GM12878 (cell line): ENCODE measurements at regions not wholly inside any gene's neighbourhood (a gene's known extent, or its start where the extent isn't known, plus 50 kb on each side); places are given as distances from the start of the nearest gene placed in this dataset.

ENCODE experiments used
- ATAC-seq: fragments of 200-7000 bp; cut with Tn5 transposase; 3 replicates; pipeline ENCODE4 v1.9.1; 2020; ENCODE audit warnings: mild to moderate bottlenecking, moderate library complexity
- BruUV-seq: library from RNA; stranded (reverse); fragments of 400-500 nt; replicated peaks from 2 replicates; lab custom pipeline; 2021; lab: Mats Ljungman, UMichigan
- CTCF ChIA-PET: fragments of 300-600 bp; sonication (Branson Sonifier 250); formaldehyde crosslinking; extraction: SDS; loops from one replicate; lab custom pipeline; 2021; ENCODE audit warnings: inconsistent platforms; lab: Yijun Ruan, JAX
- POLR2A ChIA-PET: fragments of 350-600 bp; formaldehyde crosslinking; extraction: SDS; loops from one replicate; lab custom pipeline; 2021; ENCODE audit warnings: inconsistent platforms; lab: Charles Lee
- RAD21 ChIA-PET: fragments of 300-600 bp; sonication (Branson Sonifier 250); formaldehyde crosslinking; loops from one replicate; lab custom pipeline; 2023; ENCODE audit warnings: antibody characterized with exemption; ENCODE audit not compliant: unreplicated experiment; lab: Charles Lee
- SMC1A ChIA-PET: fragments of 300-600 bp; sonication (Branson Sonifier 250); formaldehyde crosslinking; loops from one replicate; lab custom pipeline; 2023; ENCODE audit not compliant: unreplicated experiment, uncharacterized antibody; lab: Charles Lee
- DNase-seq: peaks from one replicate; pipeline ENCODE4 v3.0.0-alpha.2; 2011; ENCODE audit warnings: low read depth, low spot score
- FAIRE-seq: peaks from 3 replicates; lab custom pipeline; 2011; peaks lifted over from hg19 to GRCh38; lab: Jason Lieb, UNC
- H2AFZ ChIP-seq: 2 replicates; pipeline ENCODE4 v1.6.0; 2011; ENCODE audit warnings: low read depth, low read length, control low read depth; ENCODE audit not compliant: control insufficient read depth
- H3K27ac ChIP-seq: 2 replicates; pipeline ENCODE4 v1.5.1; 2011; ENCODE audit warnings: control low read depth; ENCODE audit not compliant: control insufficient read depth, insufficient read depth
- H3K27me3 ChIP-seq, 2 experiments: replicated peaks in 1 of 2; 2 replicates each; pipeline versions ENCODE4 v1.6.0 to v1.6.1; 2011; ENCODE audit warnings: low read length in 1 of 2; ENCODE audit not compliant: control insufficient read depth in 2 of 2, insufficient read depth in 2 of 2
- H3K36me3 ChIP-seq, 2 experiments: 2 replicates each; pipeline ENCODE4 v1.5.1; 2011; ENCODE audit warnings: low read length in 1 of 2; ENCODE audit not compliant: control insufficient read depth in 2 of 2, insufficient read depth in 2 of 2
- H3K4me1 ChIP-seq: 2 replicates; pipeline ENCODE4 v1.6.1; 2011; ENCODE audit warnings: mild to moderate bottlenecking, low read length, moderate library complexity, mixed read lengths; ENCODE audit not compliant: control insufficient read depth, insufficient read depth
- H3K4me2 ChIP-seq: 2 replicates; pipeline ENCODE4 v1.6.0; 2011; ENCODE audit warnings: control low read depth; ENCODE audit not compliant: control insufficient read depth, insufficient read depth
- H3K4me3 ChIP-seq: fragments of 200-600 bp; sonication (generic); 2 replicates; pipeline ENCODE4 v1.5.1; 2016
- H3K79me2 ChIP-seq: 2 replicates; pipeline ENCODE4 v1.6.0; 2011; ENCODE audit warnings: low read length; ENCODE audit not compliant: control insufficient read depth, insufficient read depth
- H3K9ac ChIP-seq: 2 replicates; pipeline ENCODE4 v1.8.0; 2011; ENCODE audit warnings: low read length, control low read depth, mixed read lengths; ENCODE audit not compliant: control insufficient read depth, insufficient read depth
- H3K9me3 ChIP-seq: replicated peaks from 3 replicates; pipeline ENCODE4 v1.5.1; 2011; ENCODE audit warnings: mild to moderate bottlenecking, low read length; ENCODE audit not compliant: control insufficient read depth, insufficient read depth
- H4K20me1 ChIP-seq: 2 replicates; pipeline ENCODE4 v1.6.0; 2011; ENCODE audit not compliant: control insufficient read depth, insufficient read depth
- BCL11A ChIP-seq: IDR thresholded peaks from 2 replicates; pipeline ENCODE4 v1.6.1; 2011; ENCODE audit warnings: low read depth, low read length
- DPF2 ChIP-seq: fragments of 450-650 bp; IDR thresholded peaks from 2 replicates; pipeline ENCODE4 v1.6.1; 2017; ENCODE audit warnings: mild to moderate bottlenecking
- EZH2 ChIP-seq: IDR thresholded peaks from 2 replicates; pipeline ENCODE4 v1.6.1; 2012; ENCODE audit warnings: low read depth, mild to moderate bottlenecking, control low read depth, inconsistent platforms, low read length, borderline replicate concordance; ENCODE audit not compliant: control insufficient read depth
- IRF4 ChIP-seq: IDR thresholded peaks from 2 replicates; pipeline ENCODE4 v1.6.1; 2011; ENCODE audit warnings: low read depth, low read length
- LARP7 ChIP-seq: fragments of 450-650 bp; IDR thresholded peaks from 2 replicates; pipeline ENCODE4 v1.6.1; 2017; ENCODE audit warnings: mild to moderate bottlenecking
- PAX8 ChIP-seq: fragments of 450-650 bp; IDR thresholded peaks from 2 replicates; pipeline ENCODE4 v1.6.1; 2017; ENCODE audit warnings: mild to moderate bottlenecking, moderate library complexity
- RAD21 ChIP-seq: IDR thresholded peaks from 2 replicates; pipeline ENCODE4 v1.6.1; 2011; ENCODE audit warnings: mild to moderate bottlenecking, low read depth, low read length, moderate library complexity; ENCODE audit not compliant: insufficient read depth
- TARDBP ChIP-seq: IDR thresholded peaks from 2 replicates; pipeline ENCODE4 v1.6.1; 2016; ENCODE audit warnings: borderline replicate concordance
- TBL1XR1 ChIP-seq: IDR thresholded peaks from 2 replicates; pipeline ENCODE4 v1.6.1; 2012; ENCODE audit warnings: low read depth, low read length, improper control_type of control experiment
- in situ Hi-C: fragments of 300-500 bp; cut with MboI; formaldehyde crosslinking; loops from 9 replicates; pipeline ENCODE4 v1.14.3; 2018; ENCODE audit warnings: mixed read lengths
- intact Hi-C: fragments of 100-400 bp; cut with micrococcal nuclease; formaldehyde crosslinking; loops from one replicate; pipeline ENCODE4 v1.14.2; 2022; ENCODE audit not compliant: unreplicated experiment
- TF ChIP-seq, protein P1 (sequence below): IDR thresholded peaks from 2 replicates; pipeline ENCODE4 v1.6.1; 2012; ENCODE audit warnings: mild to moderate bottlenecking, low read depth, low read length
- TF ChIP-seq, protein P2 (sequence below): fragments of 450-650 bp; IDR thresholded peaks from 2 replicates; pipeline ENCODE4 v1.6.1; 2016; ENCODE audit warnings: mild to moderate bottlenecking, moderate library complexity, borderline replicate concordance
- TF ChIP-seq, protein P3 (sequence below): IDR thresholded peaks from 2 replicates; pipeline ENCODE4 v1.6.1; 2012; ENCODE audit warnings: low read length, inconsistent platforms
- TF ChIP-seq, protein P4 (sequence below): fragments of 450-650 bp; IDR thresholded peaks from 2 replicates; pipeline ENCODE4 v1.6.1; 2017; ENCODE audit warnings: mild to moderate bottlenecking, low read depth, inconsistent platforms; ENCODE audit not compliant: poor library complexity, severe bottlenecking

DNA sequence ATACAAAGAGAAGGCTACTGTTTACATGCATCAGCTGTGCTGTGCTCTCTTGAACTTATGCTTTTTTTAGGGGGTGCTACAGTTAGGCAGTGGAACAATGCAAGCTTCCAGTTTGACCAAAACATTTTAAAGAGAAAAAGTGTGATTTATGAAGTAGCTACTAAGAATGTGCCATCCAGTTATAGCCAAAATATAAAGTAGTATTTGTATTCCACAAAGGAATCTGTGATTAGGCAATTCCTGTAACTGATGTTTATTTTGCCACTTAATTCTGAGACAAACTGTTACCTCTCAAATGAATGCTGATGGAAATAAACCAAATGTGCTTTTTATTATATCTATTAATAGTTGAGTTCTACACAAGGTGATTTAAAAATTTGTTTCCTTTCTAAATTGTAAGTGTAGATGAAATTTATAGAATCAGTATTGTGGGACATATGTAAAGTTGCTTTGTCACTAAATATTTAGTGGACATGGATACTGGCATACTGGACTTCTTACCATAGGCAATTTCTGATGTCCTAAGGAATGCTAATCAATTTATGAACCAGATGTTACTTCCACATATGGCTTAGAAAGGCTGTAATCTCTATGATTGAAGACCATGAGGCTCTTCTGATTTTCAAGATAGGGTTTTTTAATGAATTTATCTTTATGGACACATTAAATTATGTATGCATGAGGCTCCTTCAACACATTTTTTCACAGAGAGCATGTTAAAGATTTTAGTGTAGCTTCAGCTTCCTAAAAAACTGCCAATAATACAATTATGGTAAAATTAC, 410.2 kb downstream of the PRR16 start:
- TF ChIP-seq, protein P1, sequence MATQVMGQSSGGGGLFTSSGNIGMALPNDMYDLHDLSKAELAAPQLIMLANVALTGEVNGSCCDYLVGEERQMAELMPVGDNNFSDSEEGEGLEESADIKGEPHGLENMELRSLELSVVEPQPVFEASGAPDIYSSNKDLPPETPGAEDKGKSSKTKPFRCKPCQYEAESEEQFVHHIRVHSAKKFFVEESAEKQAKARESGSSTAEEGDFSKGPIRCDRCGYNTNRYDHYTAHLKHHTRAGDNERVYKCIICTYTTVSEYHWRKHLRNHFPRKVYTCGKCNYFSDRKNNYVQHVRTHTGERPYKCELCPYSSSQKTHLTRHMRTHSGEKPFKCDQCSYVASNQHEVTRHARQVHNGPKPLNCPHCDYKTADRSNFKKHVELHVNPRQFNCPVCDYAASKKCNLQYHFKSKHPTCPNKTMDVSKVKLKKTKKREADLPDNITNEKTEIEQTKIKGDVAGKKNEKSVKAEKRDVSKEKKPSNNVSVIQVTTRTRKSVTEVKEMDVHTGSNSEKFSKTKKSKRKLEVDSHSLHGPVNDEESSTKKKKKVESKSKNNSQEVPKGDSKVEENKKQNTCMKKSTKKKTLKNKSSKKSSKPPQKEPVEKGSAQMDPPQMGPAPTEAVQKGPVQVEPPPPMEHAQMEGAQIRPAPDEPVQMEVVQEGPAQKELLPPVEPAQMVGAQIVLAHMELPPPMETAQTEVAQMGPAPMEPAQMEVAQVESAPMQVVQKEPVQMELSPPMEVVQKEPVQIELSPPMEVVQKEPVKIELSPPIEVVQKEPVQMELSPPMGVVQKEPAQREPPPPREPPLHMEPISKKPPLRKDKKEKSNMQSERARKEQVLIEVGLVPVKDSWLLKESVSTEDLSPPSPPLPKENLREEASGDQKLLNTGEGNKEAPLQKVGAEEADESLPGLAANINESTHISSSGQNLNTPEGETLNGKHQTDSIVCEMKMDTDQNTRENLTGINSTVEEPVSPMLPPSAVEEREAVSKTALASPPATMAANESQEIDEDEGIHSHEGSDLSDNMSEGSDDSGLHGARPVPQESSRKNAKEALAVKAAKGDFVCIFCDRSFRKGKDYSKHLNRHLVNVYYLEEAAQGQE, result no peak
- TF ChIP-seq EZH2 (no peak), LARP7 (no peak), BCL11A (no peak), RAD21 (no peak), TARDBP (no peak), PAX8 (no peak), DPF2 (no peak), IRF4 (no peak), TBL1XR1 (no peak)
- TF ChIP-seq, protein P2, sequence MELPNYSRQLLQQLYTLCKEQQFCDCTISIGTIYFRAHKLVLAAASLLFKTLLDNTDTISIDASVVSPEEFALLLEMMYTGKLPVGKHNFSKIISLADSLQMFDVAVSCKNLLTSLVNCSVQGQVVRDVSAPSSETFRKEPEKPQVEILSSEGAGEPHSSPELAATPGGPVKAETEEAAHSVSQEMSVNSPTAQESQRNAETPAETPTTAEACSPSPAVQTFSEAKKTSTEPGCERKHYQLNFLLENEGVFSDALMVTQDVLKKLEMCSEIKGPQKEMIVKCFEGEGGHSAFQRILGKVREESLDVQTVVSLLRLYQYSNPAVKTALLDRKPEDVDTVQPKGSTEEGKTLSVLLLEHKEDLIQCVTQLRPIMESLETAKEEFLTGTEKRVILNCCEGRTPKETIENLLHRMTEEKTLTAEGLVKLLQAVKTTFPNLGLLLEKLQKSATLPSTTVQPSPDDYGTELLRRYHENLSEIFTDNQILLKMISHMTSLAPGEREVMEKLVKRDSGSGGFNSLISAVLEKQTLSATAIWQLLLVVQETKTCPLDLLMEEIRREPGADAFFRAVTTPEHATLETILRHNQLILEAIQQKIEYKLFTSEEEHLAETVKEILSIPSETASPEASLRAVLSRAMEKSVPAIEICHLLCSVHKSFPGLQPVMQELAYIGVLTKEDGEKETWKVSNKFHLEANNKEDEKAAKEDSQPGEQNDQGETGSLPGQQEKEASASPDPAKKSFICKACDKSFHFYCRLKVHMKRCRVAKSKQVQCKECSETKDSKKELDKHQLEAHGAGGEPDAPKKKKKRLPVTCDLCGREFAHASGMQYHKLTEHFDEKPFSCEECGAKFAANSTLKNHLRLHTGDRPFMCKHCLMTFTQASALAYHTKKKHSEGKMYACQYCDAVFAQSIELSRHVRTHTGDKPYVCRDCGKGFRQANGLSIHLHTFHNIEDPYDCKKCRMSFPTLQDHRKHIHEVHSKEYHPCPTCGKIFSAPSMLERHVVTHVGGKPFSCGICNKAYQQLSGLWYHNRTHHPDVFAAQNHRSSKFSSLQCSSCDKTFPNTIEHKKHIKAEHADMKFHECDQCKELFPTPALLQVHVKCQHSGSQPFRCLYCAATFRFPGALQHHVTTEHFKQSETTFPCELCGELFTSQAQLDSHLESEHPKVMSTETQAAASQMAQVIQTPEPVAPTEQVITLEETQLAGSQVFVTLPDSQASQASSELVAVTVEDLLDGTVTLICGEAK, result no peak
- TF ChIP-seq, protein P3, sequence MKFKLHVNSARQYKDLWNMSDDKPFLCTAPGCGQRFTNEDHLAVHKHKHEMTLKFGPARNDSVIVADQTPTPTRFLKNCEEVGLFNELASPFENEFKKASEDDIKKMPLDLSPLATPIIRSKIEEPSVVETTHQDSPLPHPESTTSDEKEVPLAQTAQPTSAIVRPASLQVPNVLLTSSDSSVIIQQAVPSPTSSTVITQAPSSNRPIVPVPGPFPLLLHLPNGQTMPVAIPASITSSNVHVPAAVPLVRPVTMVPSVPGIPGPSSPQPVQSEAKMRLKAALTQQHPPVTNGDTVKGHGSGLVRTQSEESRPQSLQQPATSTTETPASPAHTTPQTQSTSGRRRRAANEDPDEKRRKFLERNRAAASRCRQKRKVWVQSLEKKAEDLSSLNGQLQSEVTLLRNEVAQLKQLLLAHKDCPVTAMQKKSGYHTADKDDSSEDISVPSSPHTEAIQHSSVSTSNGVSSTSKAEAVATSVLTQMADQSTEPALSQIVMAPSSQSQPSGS, result no peak
- TF ChIP-seq, protein P4, sequence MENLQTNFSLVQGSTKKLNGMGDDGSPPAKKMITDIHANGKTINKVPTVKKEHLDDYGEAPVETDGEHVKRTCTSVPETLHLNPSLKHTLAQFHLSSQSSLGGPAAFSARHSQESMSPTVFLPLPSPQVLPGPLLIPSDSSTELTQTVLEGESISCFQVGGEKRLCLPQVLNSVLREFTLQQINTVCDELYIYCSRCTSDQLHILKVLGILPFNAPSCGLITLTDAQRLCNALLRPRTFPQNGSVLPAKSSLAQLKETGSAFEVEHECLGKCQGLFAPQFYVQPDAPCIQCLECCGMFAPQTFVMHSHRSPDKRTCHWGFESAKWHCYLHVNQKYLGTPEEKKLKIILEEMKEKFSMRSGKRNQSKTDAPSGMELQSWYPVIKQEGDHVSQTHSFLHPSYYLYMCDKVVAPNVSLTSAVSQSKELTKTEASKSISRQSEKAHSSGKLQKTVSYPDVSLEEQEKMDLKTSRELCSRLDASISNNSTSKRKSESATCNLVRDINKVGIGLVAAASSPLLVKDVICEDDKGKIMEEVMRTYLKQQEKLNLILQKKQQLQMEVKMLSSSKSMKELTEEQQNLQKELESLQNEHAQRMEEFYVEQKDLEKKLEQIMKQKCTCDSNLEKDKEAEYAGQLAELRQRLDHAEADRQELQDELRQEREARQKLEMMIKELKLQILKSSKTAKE, result no peak
- TF ChIP-seq, all 136 proteins: peak for 0
- in situ Hi-C loops, result no loop called here
- no peak overlapping the region for H2AFZ ChIP-seq
- no TSS peak for BruUV-seq
- no peaks in the 10 kb centered on the region for H3K4me1 ChIP-seq
- no peak overlapping the region for H3K27ac ChIP-seq
- no peak for FAIRE-seq
- no peak for ATAC-seq
- no peaks in the 10 kb centered on the region for H3K27me3 ChIP-seq
- ChIA-PET SMC1A (no interaction called here), POLR2A (no interaction called here), RAD21 (no interaction called here), CTCF (no interaction called here)
- H3K79me2 ChIP-seq, result no peaks in the 10 kb centered on the region
- no peaks in the 10 kb centered on the region for H4K20me1 ChIP-seq
- no peaks in the 10 kb centered on the region for H3K36me3 ChIP-seq
- H3K9me3 ChIP-seq, result no peaks in the 10 kb centered on the region
- intact Hi-C loops, result loop anchor here (1.0 kb wide), 1 partner anchor 118 kb away; no protein-coding TSS in a partner anchor
- no peak overlapping the region for H3K9ac ChIP-seq
- no peak overlapping the region for H3K4me3 ChIP-seq
- no peak for DNase-seq
- H3K4me2 ChIP-seq, result no peak overlapping the region
